ENCODE measurements at regions not wholly inside any gene's neighbourhood (a gene's known extent, or its start where the extent isn't known, plus 50 kb on each side); places are given as distances from the start of the nearest gene placed in this dataset.
"Not testable (repeated sequence)": the region's sequence is repeated elsewhere in the genome, so short reads cannot be mapped to it uniquely, and the experiment has no call there.

GRCh38 chr6:81962198-81962597 is 209.7 kb upstream of the TENT5A start:
- intact Hi-C loops (cut with DNase I; ENCODE audit: low total_unique reads): no loop called here
- Histone ChIP-seq H3K4me3 (no peak overlapping the region), H3K9me3 (no peaks in the 10 kb centered on the region), H3K4me1 (no peaks in the 10 kb centered on the region), H3K27ac (no peak overlapping the region), H3K27me3 (no peaks in the 10 kb centered on the region), H3K36me3 (ENCODE audit: low read depth, missing control alignments) (no peaks in the 10 kb centered on the region)
- no peak for TF ChIP-seq POLR2A (IDR thresholded peaks at IDR 0.05)
- no peak for TF ChIP-seq CTCF (IDR thresholded peaks at IDR 0.05)
- WGBS, 2 donors: 90 to 94% methylated on average over 3 of the region's 3 CpGs
- no peak for DNase-seq

- Histone ChIP-seq H3K4me1 (no peaks in the 10 kb centered on the region), H3K27me3 (no peaks in the 10 kb centered on the region), H3K4me3 (no peak overlapping the region), H3K36me3 (ENCODE audit: low read depth, missing control alignments) (no peaks in the 10 kb centered on the region), H3K27ac (no peak overlapping the region), H3K9me3 (no peaks in the 10 kb centered on the region)
- DNase-seq: no peak
- 47% methylated on average over 1 of the region's 1 CpG for WGBS, 2 donors
- no peak for TF ChIP-seq POLR2A (IDR thresholded peaks at IDR 0.05)
- no peak for TF ChIP-seq CTCF (IDR thresholded peaks at IDR 0.05)
- intact Hi-C loops (cut with DNase I; ENCODE audit: low total_unique reads): no loop called here
Measured at GRCh38 chr6:81950877-81951276, 198.4 kb upstream of the TENT5A start.

GRCh38 chr6:81948861-81949260 is 196.4 kb upstream of the TENT5A start:
- Histone ChIP-seq H3K27ac (no peak overlapping the region), H3K36me3 (ENCODE audit: low read depth, missing control alignments) (no peaks in the 10 kb centered on the region), H3K4me1 (no peaks in the 10 kb centered on the region), H3K9me3 (no peaks in the 10 kb centered on the region), H3K27me3 (no peaks in the 10 kb centered on the region), H3K4me3 (no peak overlapping the region)
- no peak for DNase-seq
- intact Hi-C loops (cut with DNase I; ENCODE audit: low total_unique reads): no loop called here
- TF ChIP-seq POLR2A (IDR thresholded peaks at IDR 0.05): no peak
- TF ChIP-seq CTCF (IDR thresholded peaks at IDR 0.05): no peak

- H3K4me3 ChIP-seq; H3K27me3 ChIP-seq; H3K9me3 ChIP-seq; intact Hi-C loops (cut with DNase I; ENCODE audit: low total_unique reads); H3K36me3 ChIP-seq (ENCODE audit: low read depth, missing control alignments); H3K27ac ChIP-seq; H3K4me1 ChIP-seq; DNase-seq: not testable (repeated sequence)
- 86 to 87% methylated on average over 4 of the region's 4 CpGs for WGBS, 2 donors
Measured at GRCh38 chr6:81948196-81948595, 195.7 kb upstream of the TENT5A start.

GRCh38 chr6:81944661-81945060 is 192.2 kb upstream of the TENT5A start:
- intact Hi-C loops (cut with DNase I; ENCODE audit: low total_unique reads): no loop called here
- Histone ChIP-seq H3K36me3 (ENCODE audit: low read depth, missing control alignments) (no peaks in the 10 kb centered on the region), H3K4me1 (no peaks in the 10 kb centered on the region), H3K27ac (no peak overlapping the region), H3K27me3 (no peaks in the 10 kb centered on the region), H3K9me3 (no peaks in the 10 kb centered on the region), H3K4me3 (no peak overlapping the region)
- 87 to 89% methylated on average over 2 of the region's 2 CpGs for WGBS, 2 donors
- TF ChIP-seq CTCF (IDR thresholded peaks at IDR 0.05): no peak
- no peak for TF ChIP-seq POLR2A (IDR thresholded peaks at IDR 0.05)
- no peak for DNase-seq

- H3K27me3 ChIP-seq; DNase-seq; H3K4me1 ChIP-seq; H3K9me3 ChIP-seq; H3K27ac ChIP-seq; H3K36me3 ChIP-seq (ENCODE audit: low read depth, missing control alignments); H3K4me3 ChIP-seq; intact Hi-C loops (cut with DNase I; ENCODE audit: low total_unique reads): not testable (repeated sequence)
- WGBS, 2 donors: 86 to 93% methylated on average over 3 of the region's 3 CpGs
Measured at GRCh38 chr6:81942842-81943241, 190.4 kb upstream of the TENT5A start.
